SH-SY5Y (cell line): ENCODE measurements at regions not wholly inside any gene's neighbourhood (a gene's known extent, or its start where the extent isn't known, plus 50 kb on each side); places are given as distances from the start of the nearest gene placed in this dataset.

Experiments
- GATA2 ChIP-seq: IDR thresholded peaks from 2 replicates; pipeline ENCODE4 v1.6.1; 2011; ENCODE audit warnings: mild to moderate bottlenecking, low read depth, low read length
- GATA3 ChIP-seq: IDR thresholded peaks from 2 replicates; pipeline ENCODE4 v1.6.1; 2011; ENCODE audit warnings: low read depth, mild to moderate bottlenecking, low read length, moderate library complexity

- TF ChIP-seq GATA2 (no peak), GATA3 (no peak)
Observed at GRCh38 chr1:5620418-5620817, 371.8 kb downstream of the NPHP4 start.
